Mesenchymal stem cell (in vitro differentiated cells and primary cell): ENCODE measurements at regions not wholly inside any gene's neighbourhood (a gene's known extent, or its start where the extent isn't known, plus 50 kb on each side); places are given as distances from the start of the nearest gene placed in this dataset.

Experiments
- DNase-seq: peaks from one replicate; pipeline ENCODE4 v3.0.0-alpha.2; 2013
- H2AFZ ChIP-seq: one replicate; pipeline ENCODE4 v1.6.1; 2013; ENCODE audit warnings: low read depth, mild to moderate bottlenecking, control low read depth, inconsistent platforms, low read length, moderate library complexity
- H2AK5ac ChIP-seq: 2 replicates; pipeline ENCODE4 v1.6.1; 2013; ENCODE audit warnings: low read length, moderate library complexity, mild to moderate bottlenecking, inconsistent platforms; ENCODE audit not compliant: severe bottlenecking
- H2BK120ac ChIP-seq: one replicate; pipeline ENCODE4 v1.6.1; 2013; ENCODE audit warnings: low read depth, mild to moderate bottlenecking, inconsistent platforms, low read length, moderate library complexity
- H2BK12ac ChIP-seq, 2 experiments: one replicate each; pipeline ENCODE4 v1.6.1; 2013; ENCODE audit warnings: inconsistent platforms in 2 of 2, low read length in 2 of 2, mild to moderate bottlenecking in 2 of 2, moderate library complexity in 2 of 2, control low read depth in 1 of 2
- H2BK15ac ChIP-seq: one replicate; pipeline ENCODE4 v1.6.1; 2013; ENCODE audit warnings: mild to moderate bottlenecking, low read depth, inconsistent platforms; ENCODE audit not compliant: poor library complexity, severe bottlenecking
- H2BK5ac ChIP-seq: 2 replicates; pipeline ENCODE4 v1.6.1; 2013; ENCODE audit warnings: low read depth, mild to moderate bottlenecking, low read length, control low read depth, inconsistent platforms; ENCODE audit not compliant: poor library complexity, severe bottlenecking
- H3K14ac ChIP-seq, 2 experiments: one replicate each; pipeline ENCODE4 v1.6.1; 2013; ENCODE audit warnings: inconsistent platforms in 2 of 2, low read length in 2 of 2, control low read depth in 1 of 2, mild to moderate bottlenecking in 1 of 2, moderate library complexity in 1 of 2
- H3K18ac ChIP-seq, 2 experiments: one replicate each; pipeline ENCODE4 v1.6.1; 2013; ENCODE audit warnings: inconsistent platforms in 2 of 2, low read length in 2 of 2, control low read depth in 1 of 2, low read depth in 1 of 2, mild to moderate bottlenecking in 1 of 2
- H3K23ac ChIP-seq, 2 experiments: one replicate each; pipeline ENCODE4 v1.6.1; 2013; ENCODE audit warnings: inconsistent platforms in 2 of 2, low read length in 2 of 2, mild to moderate bottlenecking in 2 of 2, moderate library complexity in 2 of 2, control low read depth in 1 of 2
- H3K27ac ChIP-seq: 2 replicates; pipeline ENCODE4 v1.5.1; 2013; ENCODE audit warnings: mild to moderate bottlenecking, moderate library complexity, low read length, control low read depth, inconsistent platforms; ENCODE audit not compliant: poor library complexity, severe bottlenecking
- H3K27me3 ChIP-seq, 2 experiments: 2 replicates each; pipeline versions ENCODE4 v1.6.1 to v1.7.0; 2013; ENCODE audit warnings: low read length in 2 of 2, mild to moderate bottlenecking in 2 of 2, moderate library complexity in 2 of 2, control low read depth in 1 of 2, inconsistent platforms in 1 of 2; ENCODE audit not compliant: control insufficient read depth in 1 of 2, insufficient read depth in 1 of 2
- H3K36me3 ChIP-seq, 2 experiments: 2 replicates each; pipeline versions ENCODE4 v1.6.1 to v1.7.0; 2013; ENCODE audit warnings: low read length in 2 of 2, control low read depth in 1 of 2, inconsistent platforms in 1 of 2, low read depth in 1 of 2, mild to moderate bottlenecking in 1 of 2; ENCODE audit not compliant: insufficient read depth in 2 of 2, control insufficient read depth in 1 of 2
- H3K4ac ChIP-seq, 2 experiments: one replicate each; pipeline ENCODE4 v1.6.1; 2013; ENCODE audit warnings: inconsistent platforms in 2 of 2, low read length in 2 of 2, mild to moderate bottlenecking in 2 of 2, moderate library complexity in 2 of 2, control low read depth in 1 of 2, low read depth in 1 of 2
- H3K4me1 ChIP-seq: 2 replicates; pipeline ENCODE4 v1.6.1; 2013; ENCODE audit warnings: low read depth, low read length, control low read depth; ENCODE audit not compliant: control insufficient read depth, insufficient read depth
- H3K4me2 ChIP-seq: 2 replicates; pipeline ENCODE4 v1.6.1; 2013; ENCODE audit warnings: low read length, mild to moderate bottlenecking, inconsistent platforms; ENCODE audit not compliant: poor library complexity, severe bottlenecking
- H3K4me3 ChIP-seq, 2 experiments: 2 replicates each; pipeline versions ENCODE4 v1.5.1 to v1.7.0; 2013; ENCODE audit warnings: low read length in 2 of 2, mild to moderate bottlenecking in 2 of 2, control low read depth in 1 of 2, low read depth in 1 of 2; ENCODE audit not compliant: insufficient read depth in 1 of 2
- H3K79me1 ChIP-seq: replicated peaks from 2 replicates; pipeline ENCODE4 v1.6.1; 2013; ENCODE audit warnings: mild to moderate bottlenecking, control low read depth, low read length, inconsistent platforms; ENCODE audit not compliant: poor library complexity, severe bottlenecking
- H3K9ac ChIP-seq: 2 replicates; pipeline ENCODE4 v1.7.0; 2013; ENCODE audit warnings: mild to moderate bottlenecking, low read length, moderate library complexity
- H3K9me3 ChIP-seq: 2 replicates; pipeline ENCODE4 v1.7.0; 2013; ENCODE audit warnings: mild to moderate bottlenecking, low read length; ENCODE audit not compliant: control insufficient read depth
- H4K8ac ChIP-seq: one replicate; pipeline ENCODE4 v1.6.1; 2013; ENCODE audit warnings: inconsistent platforms, mild to moderate bottlenecking, low read length, moderate library complexity
- H4K91ac ChIP-seq: one replicate; pipeline ENCODE4 v1.6.1; 2013; ENCODE audit warnings: mild to moderate bottlenecking, low read length, inconsistent platforms
- WGBS: methylation state at CpG from one replicate; pipeline ENCODE4 v1.1.7; 2013; ENCODE audit warnings: mixed read lengths; 5-methylcytosine and 5-hydroxymethylcytosine counted together

- no peak overlapping the region for H2BK120ac ChIP-seq
- H3K4ac ChIP-seq, result no peak overlapping the region
- H3K36me3 ChIP-seq, result peaks cover 0 to 7% of the 10 kb centered on the region in 2 experiments
- no peak overlapping the region for H2BK5ac ChIP-seq
- no peak overlapping the region for H3K14ac ChIP-seq
- peaks cover 26% of the 10 kb centered on the region for H3K4me1 ChIP-seq
- H3K9me3 ChIP-seq, result peaks cover 3% of the 10 kb centered on the region
- H4K8ac ChIP-seq, result no peak overlapping the region
- no peak overlapping the region for H2BK12ac ChIP-seq
- no peak overlapping the region for H2AK5ac ChIP-seq
- no peak overlapping the region for H3K9ac ChIP-seq
- no peak overlapping the region for H2BK15ac ChIP-seq
- peaks cover 0 to 11% of the 10 kb centered on the region in 2 experiments for H3K27me3 ChIP-seq
- H2AFZ ChIP-seq, result no peak overlapping the region
- H3K4me3 ChIP-seq, result no peak overlapping the region
- no peak overlapping the region for H3K27ac ChIP-seq
- 92% methylated on average over 9 of the region's 9 CpGs for WGBS
- peaks cover 9% of the 10 kb centered on the region for H3K79me1 ChIP-seq
- no peak overlapping the region for H3K18ac ChIP-seq
- no peak for DNase-seq
- no peak overlapping the region for H3K4me2 ChIP-seq
- no peak overlapping the region for H3K23ac ChIP-seq
- H4K91ac ChIP-seq, result no peak overlapping the region
These were observed 458.1 kb downstream of the SOX9 start for GRCh38 chr17:72578817-72579470.

- Histone ChIP-seq H3K23ac (no peak overlapping the region), H3K27me3 (peaks cover 0 to 6% of the 10 kb centered on the region in 2 experiments), H3K79me1 (peaks cover 6% of the 10 kb centered on the region), H4K8ac (no peak overlapping the region), H2BK120ac (no peak overlapping the region), H2AK5ac (no peak overlapping the region), H3K18ac (no peak overlapping the region), H3K4ac (no peak overlapping the region), H2BK15ac (no peak overlapping the region), H3K4me2 (no peak overlapping the region), H3K36me3 (peaks cover 0 to 3% of the 10 kb centered on the region in 2 experiments), H3K14ac (no peak overlapping the region), H3K9ac (no peak overlapping the region), H3K9me3 (peaks cover 3% of the 10 kb centered on the region), H3K4me1 (peaks cover 22% of the 10 kb centered on the region), H4K91ac (no peak overlapping the region), H3K27ac (no peak overlapping the region), H2AFZ (no peak overlapping the region), H2BK5ac (no peak overlapping the region), H2BK12ac (no peak overlapping the region), H3K4me3 (no peak overlapping the region)
- no peak for DNase-seq
- WGBS, result 87% methylated on average over 2 of the region's 2 CpGs
These were observed 459.1 kb downstream of the SOX9 start for GRCh38 chr17:72579990-72580320.

GRCh38 chr17:72580321-72581127 is 459.7 kb downstream of the SOX9 start:
- no peak overlapping the region for H2BK12ac ChIP-seq
- peaks cover 0 to 3% of the 10 kb centered on the region in 2 experiments for H3K36me3 ChIP-seq
- H3K27me3 ChIP-seq, result peaks cover 0 to 6% of the 10 kb centered on the region in 2 experiments
- H2AK5ac ChIP-seq, result no peak overlapping the region
- H3K4ac ChIP-seq, result no peak overlapping the region
- H3K14ac ChIP-seq, result no peak overlapping the region
- H3K23ac ChIP-seq, result no peak overlapping the region
- no peak overlapping the region for H2BK5ac ChIP-seq
- H3K18ac ChIP-seq, result no peak overlapping the region
- H4K8ac ChIP-seq, result no peak overlapping the region
- DNase-seq, result no peak
- no peak overlapping the region for H3K27ac ChIP-seq
- 92% methylated on average over 11 of the region's 11 CpGs for WGBS
- peaks cover 3% of the 10 kb centered on the region for H3K9me3 ChIP-seq
- no peak overlapping the region for H2AFZ ChIP-seq
- H4K91ac ChIP-seq, result no peak overlapping the region
- H3K79me1 ChIP-seq, result peaks cover 6% of the 10 kb centered on the region
- no peak overlapping the region for H2BK15ac ChIP-seq
- H3K4me2 ChIP-seq, result no peak overlapping the region
- no peak overlapping the region for H3K9ac ChIP-seq
- no peak overlapping the region for H3K4me3 ChIP-seq
- H2BK120ac ChIP-seq, result no peak overlapping the region
- H3K4me1 ChIP-seq, result peaks cover 17% of the 10 kb centered on the region

- H2AFZ ChIP-seq, result no peak overlapping the region
- 93% methylated on average over 5 of the region's 7 CpGs for WGBS
- DNase-seq, result no peak
These were observed 466.3 kb downstream of the SOX9 start for GRCh38 chr17:72587156-72587555.

More at GRCh38 chr17:72587156-72587555, 466.3 kb downstream of the SOX9 start:
- Histone ChIP-seq H3K9ac (no peak overlapping the region), H3K79me1 (no peaks in the 10 kb centered on the region), H2BK12ac (no peak overlapping the region), H3K27ac (peak overlapping the region; percentile 88), H3K9me3 (no peaks in the 10 kb centered on the region), H2BK120ac (no peak overlapping the region), H3K14ac (no peak overlapping the region), H3K4me3 (no peak overlapping the region), H3K36me3 (peaks cover 0 to 3% of the 10 kb centered on the region in 2 experiments), H2BK5ac (no peak overlapping the region), H2AK5ac (peak overlapping the region; percentile 45), H3K4me2 (peak overlapping the region; percentile 23), H3K4ac (no peak overlapping the region), H3K23ac (no peak overlapping the region), H3K18ac (no peak overlapping the region), H2BK15ac (no peak overlapping the region), H4K91ac (no peak overlapping the region), H3K27me3 (no peaks in the 10 kb centered on the region), H4K8ac (no peak overlapping the region), H3K4me1 (peaks cover 15% of the 10 kb centered on the region)
